ENCODE measurements at regions not wholly inside any gene's neighbourhood (a gene's known extent, or its start where the extent isn't known, plus 50 kb on each side); places are given as distances from the start of the nearest gene placed in this dataset.

DNA sequence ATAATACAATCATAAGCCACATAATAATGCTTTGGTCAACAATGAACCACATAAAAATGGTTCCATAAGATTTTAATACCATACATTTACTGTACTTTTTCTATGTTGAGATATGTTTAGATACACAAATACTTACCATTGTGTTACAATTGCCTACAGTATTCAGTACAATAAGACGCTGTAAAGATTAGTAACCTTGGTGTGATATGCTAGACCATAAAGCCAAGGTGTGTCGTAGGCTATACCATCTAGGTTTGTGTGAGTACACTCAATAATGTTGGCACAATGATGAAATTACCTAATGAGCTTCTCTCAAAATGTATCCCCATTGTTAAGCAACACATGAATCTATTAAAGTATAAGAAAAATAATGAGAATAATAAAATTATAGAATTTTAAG, 662.3 kb downstream of the SATB2 start:
- H3K27me3 Mint-ChIP-seq: no peaks in the 10 kb centered on the region
- H3K27ac Mint-ChIP-seq: no peak overlapping the region
- H3K4me3 Mint-ChIP-seq: no peak overlapping the region
- ATAC-seq (no peak), DNase-seq (no peak)
- no peaks in the 10 kb centered on the region for H3K9me3 Mint-ChIP-seq
- H3K4me1 Mint-ChIP-seq: no peaks in the 10 kb centered on the region
- no peaks in the 10 kb centered on the region for H3K36me3 Mint-ChIP-seq (ENCODE audit: low read depth)

- no peaks in the 10 kb centered on the region for H3K4me1 Mint-ChIP-seq
- DNase-seq (no peak), ATAC-seq (no peak)
- no peaks in the 10 kb centered on the region for H3K36me3 Mint-ChIP-seq (ENCODE audit: low read depth)
- no peak overlapping the region for H3K4me3 Mint-ChIP-seq
- no peak overlapping the region for H3K27ac Mint-ChIP-seq
- peaks cover 2% of the 10 kb centered on the region for H3K9me3 Mint-ChIP-seq
- no peaks in the 10 kb centered on the region for H3K27me3 Mint-ChIP-seq
Observed at GRCh38 chr2:198791623-198792022, 666.1 kb downstream of the SATB2 start.

DNA sequence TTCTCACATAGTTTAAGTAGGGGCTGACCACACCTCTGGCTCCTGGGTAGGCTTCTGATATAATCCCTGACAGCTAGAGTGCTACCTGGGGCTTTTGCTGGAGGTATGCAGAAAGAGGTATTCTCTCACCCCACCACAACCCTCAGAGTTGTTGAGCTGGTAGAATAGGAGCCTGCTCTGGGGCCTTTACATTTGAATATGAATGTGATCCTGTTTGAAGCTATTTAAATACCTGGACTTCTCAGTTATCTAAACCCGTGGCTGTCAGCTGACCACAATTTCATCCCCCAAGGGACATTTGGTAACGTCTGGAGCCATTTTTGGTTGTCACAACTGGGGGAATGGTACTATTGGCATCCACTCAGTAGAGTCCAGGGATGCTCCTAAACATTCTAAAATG, 669.1 kb downstream of the SATB2 start:
- no peaks in the 10 kb centered on the region for H3K27me3 Mint-ChIP-seq
- H3K4me3 Mint-ChIP-seq: no peak overlapping the region
- H3K36me3 Mint-ChIP-seq (ENCODE audit: low read depth): no peaks in the 10 kb centered on the region
- no peak overlapping the region for H3K27ac Mint-ChIP-seq
- H3K9me3 Mint-ChIP-seq: peaks cover 8% of the 10 kb centered on the region
- ATAC-seq: no peak
- DNase-seq: no peak
- no peaks in the 10 kb centered on the region for H3K4me1 Mint-ChIP-seq

DNA sequence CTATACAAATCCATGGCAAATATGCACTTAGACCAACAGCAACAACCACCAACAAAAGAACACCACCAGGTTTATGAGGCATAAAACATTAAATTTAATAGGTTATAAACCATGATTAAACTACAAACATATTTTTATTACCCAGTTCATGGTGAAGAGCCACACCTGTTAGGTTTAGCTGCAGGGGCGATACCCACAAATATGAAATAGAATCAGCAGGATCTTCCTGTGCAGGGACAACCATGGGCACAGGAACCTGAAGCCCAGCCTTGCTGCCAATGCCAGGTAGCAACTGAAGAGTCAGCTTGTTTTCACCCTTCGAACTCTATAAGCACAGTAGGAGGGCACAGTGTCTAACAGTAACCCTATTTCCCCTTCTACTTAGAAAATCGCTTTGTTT, 675.0 kb downstream of the SATB2 start:
- Mint-ChIP-seq H3K4me3 (no peak overlapping the region), H3K27me3 (no peaks in the 10 kb centered on the region), H3K27ac (no peak overlapping the region), H3K36me3 (ENCODE audit: low read depth) (no peaks in the 10 kb centered on the region), H3K9me3 (peaks cover 6% of the 10 kb centered on the region), H3K4me1 (no peaks in the 10 kb centered on the region)
- DNase-seq (no peak), ATAC-seq (no peak)

GRCh38 chr2:198776616-198777406, 680.9 kb downstream of the SATB2 start:
- Mint-ChIP-seq H3K4me3 (no peak overlapping the region), H3K27me3 (no peaks in the 10 kb centered on the region), H3K4me1 (no peaks in the 10 kb centered on the region), H3K27ac (no peak overlapping the region), H3K36me3 (ENCODE audit: low read depth) (no peaks in the 10 kb centered on the region), H3K9me3 (no peaks in the 10 kb centered on the region)
- DNase-seq: no peak
- ATAC-seq: no peak

DNA sequence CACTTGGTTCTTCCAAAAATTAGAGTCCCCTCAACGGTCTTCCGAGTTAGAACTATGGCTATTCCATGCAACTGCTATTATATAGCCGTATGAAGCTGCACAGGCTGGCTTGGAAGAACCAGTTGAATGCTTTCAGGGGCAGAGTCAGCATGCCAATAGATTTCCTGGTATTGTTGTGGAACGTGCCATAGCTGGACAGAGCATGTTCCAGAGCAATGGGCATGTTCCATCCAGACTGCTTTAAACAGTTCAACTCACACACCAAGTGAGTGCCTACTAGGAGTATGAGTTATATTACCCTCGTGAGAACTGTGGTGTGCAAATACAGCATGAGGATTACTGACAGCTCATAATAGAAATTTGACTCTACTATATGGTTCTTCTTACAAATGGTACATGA, 682.0 kb downstream of the SATB2 start:
- Mint-ChIP-seq H3K27ac (no peak overlapping the region), H3K27me3 (no peaks in the 10 kb centered on the region), H3K36me3 (ENCODE audit: low read depth) (no peaks in the 10 kb centered on the region), H3K4me3 (no peak overlapping the region), H3K4me1 (no peaks in the 10 kb centered on the region), H3K9me3 (no peaks in the 10 kb centered on the region)
- ATAC-seq (no peak), DNase-seq (no peak)

- ATAC-seq: no peak
- H3K27me3 Mint-ChIP-seq: no peaks in the 10 kb centered on the region
- no peak for DNase-seq
- no peak overlapping the region for H3K4me3 Mint-ChIP-seq
- no peaks in the 10 kb centered on the region for H3K4me1 Mint-ChIP-seq
- no peak overlapping the region for H3K27ac Mint-ChIP-seq
- H3K9me3 Mint-ChIP-seq: no peaks in the 10 kb centered on the region
- no peaks in the 10 kb centered on the region for H3K36me3 Mint-ChIP-seq (ENCODE audit: low read depth)
Observed at GRCh38 chr2:198774576-198774975, 683.2 kb downstream of the SATB2 start.

DNA sequence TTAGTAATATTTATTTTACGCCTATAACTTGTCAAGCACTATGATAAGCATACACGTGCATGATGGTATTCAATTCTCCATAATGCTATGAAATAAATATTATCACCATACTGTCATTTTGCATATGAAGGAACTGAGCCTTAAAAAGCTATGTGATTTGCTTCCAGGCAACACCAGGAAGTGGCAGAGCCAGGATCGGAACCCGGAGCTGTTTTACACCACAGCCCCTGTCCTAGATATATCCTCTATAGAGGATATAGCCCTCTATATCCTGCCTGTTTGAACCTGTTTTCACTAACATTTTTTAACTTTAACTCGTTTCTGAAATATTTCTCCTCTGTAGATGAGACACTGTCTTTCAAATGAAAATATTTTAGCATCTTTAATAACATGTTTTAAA, 690.0 kb downstream of the SATB2 start:
- Mint-ChIP-seq H3K9me3 (no peaks in the 10 kb centered on the region), H3K4me1 (no peaks in the 10 kb centered on the region), H3K36me3 (ENCODE audit: low read depth) (no peaks in the 10 kb centered on the region), H3K27ac (no peak overlapping the region), H3K4me3 (no peak overlapping the region), H3K27me3 (no peaks in the 10 kb centered on the region)
- DNase-seq (no peak), ATAC-seq (no peak)

DNA sequence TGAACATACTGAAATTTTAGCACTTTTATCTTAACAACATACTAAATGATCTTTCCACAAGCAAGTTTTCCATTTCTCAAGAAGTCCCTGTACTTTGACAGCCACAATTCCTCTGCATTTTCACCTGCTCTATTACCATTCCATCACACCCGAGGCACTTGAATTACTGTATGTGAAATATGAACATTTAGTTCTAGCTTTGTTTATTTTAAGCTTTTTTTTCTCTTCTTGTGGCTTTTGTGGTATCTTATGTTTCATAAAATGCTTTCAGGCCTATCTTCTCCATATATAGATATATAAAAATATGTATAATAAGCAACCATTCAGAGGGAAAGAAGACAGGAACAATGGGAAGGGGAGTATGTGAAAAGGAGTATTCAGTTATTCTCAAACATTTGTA, 693.9 kb downstream of the SATB2 start:
- no peak for DNase-seq
- H3K27me3 Mint-ChIP-seq: no peaks in the 10 kb centered on the region
- no peaks in the 10 kb centered on the region for H3K9me3 Mint-ChIP-seq
- H3K36me3 Mint-ChIP-seq (ENCODE audit: low read depth): no peaks in the 10 kb centered on the region
- H3K4me3 Mint-ChIP-seq: no peak overlapping the region
- H3K27ac Mint-ChIP-seq: no peak overlapping the region
- ATAC-seq: no peak
- H3K4me1 Mint-ChIP-seq: no peaks in the 10 kb centered on the region

GRCh38 chr2:198762441-198762840, 695.3 kb downstream of the SATB2 start:
- ATAC-seq (no peak), DNase-seq (no peak)
- H3K4me3 Mint-ChIP-seq: no peak overlapping the region
- no peaks in the 10 kb centered on the region for H3K36me3 Mint-ChIP-seq (ENCODE audit: low read depth)
- H3K27ac Mint-ChIP-seq: no peak overlapping the region
- no peaks in the 10 kb centered on the region for H3K4me1 Mint-ChIP-seq
- no peaks in the 10 kb centered on the region for H3K27me3 Mint-ChIP-seq
- H3K9me3 Mint-ChIP-seq: no peaks in the 10 kb centered on the region

- ATAC-seq (no peak), DNase-seq (no peak)
- Mint-ChIP-seq H3K27me3 (no peaks in the 10 kb centered on the region), H3K36me3 (ENCODE audit: low read depth) (no peaks in the 10 kb centered on the region), H3K27ac (no peak overlapping the region), H3K9me3 (no peaks in the 10 kb centered on the region), H3K4me3 (no peak overlapping the region), H3K4me1 (no peaks in the 10 kb centered on the region)
Observed at GRCh38 chr2:198757069-198757468, 700.7 kb downstream of the SATB2 start.

DNA sequence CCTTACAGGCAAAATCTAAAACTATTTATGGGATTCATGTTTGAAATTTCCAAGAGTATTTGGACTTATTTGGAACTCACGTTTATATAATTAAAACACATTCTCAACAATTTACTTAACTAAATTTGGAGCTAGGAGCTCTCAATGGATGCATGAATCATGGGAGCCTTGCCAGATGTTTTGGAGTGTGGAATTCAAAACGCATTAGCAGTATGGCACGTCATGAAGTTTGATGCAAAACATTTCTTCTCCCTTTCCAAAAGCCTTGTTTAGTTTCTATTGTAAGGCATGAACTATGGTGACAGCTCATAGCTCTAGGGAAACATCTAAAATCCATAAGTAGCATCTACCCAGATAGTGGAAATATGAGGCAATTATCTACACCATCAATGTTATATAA, 701.6 kb downstream of the SATB2 start:
- ATAC-seq (no peak), DNase-seq (no peak)
- Mint-ChIP-seq H3K4me1 (no peaks in the 10 kb centered on the region), H3K9me3 (no peaks in the 10 kb centered on the region), H3K4me3 (no peak overlapping the region), H3K27ac (no peak overlapping the region), H3K27me3 (no peaks in the 10 kb centered on the region), H3K36me3 (ENCODE audit: low read depth) (no peaks in the 10 kb centered on the region)

- Mint-ChIP-seq H3K27ac (no peak overlapping the region), H3K4me3 (no peak overlapping the region), H3K4me1 (no peaks in the 10 kb centered on the region), H3K27me3 (no peaks in the 10 kb centered on the region), H3K36me3 (ENCODE audit: low read depth) (no peaks in the 10 kb centered on the region), H3K9me3 (no peaks in the 10 kb centered on the region)
- DNase-seq (no peak), ATAC-seq (no peak)
Observed at GRCh38 chr2:198753101-198753500, 704.6 kb downstream of the SATB2 start.

GRCh38 chr2:198749364-198749763, 708.4 kb downstream of the SATB2 start:
- ATAC-seq (no peak), DNase-seq (no peak)
- H3K36me3 Mint-ChIP-seq (ENCODE audit: low read depth): no peaks in the 10 kb centered on the region
- H3K4me3 Mint-ChIP-seq: no peak overlapping the region
- H3K9me3 Mint-ChIP-seq: no peaks in the 10 kb centered on the region
- no peaks in the 10 kb centered on the region for H3K27me3 Mint-ChIP-seq
- no peaks in the 10 kb centered on the region for H3K4me1 Mint-ChIP-seq
- H3K27ac Mint-ChIP-seq: no peak overlapping the region

GRCh38 chr2:198731842-198732399, 725.8 kb downstream of the SATB2 start:
- no peak for DNase-seq
- Mint-ChIP-seq H3K27ac (no peak overlapping the region), H3K36me3 (ENCODE audit: low read depth) (no peaks in the 10 kb centered on the region), H3K4me1 (no peaks in the 10 kb centered on the region), H3K27me3 (peaks cover 2% of the 10 kb centered on the region), H3K9me3 (no peaks in the 10 kb centered on the region), H3K4me3 (no peak overlapping the region)
- no peak for ATAC-seq

DNA sequence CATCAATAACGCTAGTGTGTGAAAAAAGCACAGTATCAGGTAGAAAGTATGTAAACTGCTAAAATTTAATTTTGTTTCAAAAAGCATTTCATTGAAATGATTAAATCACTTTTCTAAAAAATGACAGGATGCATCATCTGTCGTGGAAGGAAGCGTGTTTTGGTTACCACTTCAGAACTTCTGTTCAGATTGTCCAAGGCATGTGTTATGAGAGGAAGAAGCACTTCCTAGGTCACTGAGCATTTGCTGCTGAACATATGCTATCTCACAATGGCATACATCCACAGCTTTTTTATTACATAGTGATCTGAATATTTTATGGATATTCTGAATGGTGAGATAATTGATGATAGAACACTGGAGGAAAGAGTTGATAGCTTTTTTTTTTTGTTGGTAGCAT, 737.5 kb downstream of the SATB2 start:
- DNase-seq: no peak
- Mint-ChIP-seq H3K27me3 (no peaks in the 10 kb centered on the region), H3K36me3 (ENCODE audit: low read depth) (no peaks in the 10 kb centered on the region), H3K4me1 (no peaks in the 10 kb centered on the region), H3K27ac (no peak overlapping the region), H3K4me3 (no peak overlapping the region), H3K9me3 (no peaks in the 10 kb centered on the region)
- ATAC-seq: no peak
